Right lobe of liver (tissue), 4 donors: ENCODE measurements at regions not wholly inside any gene's neighbourhood (a gene's known extent, or its start where the extent isn't known, plus 50 kb on each side); places are given as distances from the start of the nearest gene placed in this dataset.

Experiments
- POLR2A ChIP-seq: fragments of 450-650 bp; IDR thresholded peaks from one replicate; pipeline ENCODE4 v1.6.1; 2017; ENCODE audit warnings: antibody characterized with exemption, mild to moderate bottlenecking
- TF ChIP-seq, protein P1 (sequence below), 4 donors: fragments of 200-600 bp in 3 of 4; fragments of 450-650 bp in 1 of 4; IDR thresholded peaks; one replicate each; pipeline versions ENCODE4 v1.5.1 to v1.8.0; 2016 to 2022; ENCODE audit warnings: antibody characterized with exemption in 4 of 4, mild to moderate bottlenecking in 2 of 4
- donor health status: DM: no; HTN: no; CAD: no.
- donor health status: DM: no; HTN: no; CAD: no.
- donor health status: DM: no; HTN: yes; CAD: no.

DNA sequence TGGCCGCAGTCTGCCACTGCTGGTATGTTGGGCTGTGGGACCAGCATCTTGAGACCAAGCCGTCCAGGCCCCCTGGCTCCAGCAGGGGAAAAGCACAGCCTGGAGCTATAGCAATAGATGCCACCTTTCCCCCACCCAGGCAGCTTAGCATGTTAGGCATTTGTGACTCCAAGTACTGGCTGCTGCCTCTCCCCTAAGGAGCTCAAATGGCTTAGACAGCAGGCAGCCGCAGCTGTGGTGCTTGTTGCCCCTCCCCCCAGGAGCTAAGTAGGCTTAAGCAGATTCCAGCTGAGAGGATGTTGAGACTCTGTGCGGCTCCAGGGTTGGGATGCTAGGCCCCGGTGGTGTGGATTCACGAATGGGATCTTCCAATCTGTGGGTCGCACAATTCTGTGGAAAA lies 88.8 kb upstream of the ANKFN1 start:
- TF ChIP-seq, protein P1, sequence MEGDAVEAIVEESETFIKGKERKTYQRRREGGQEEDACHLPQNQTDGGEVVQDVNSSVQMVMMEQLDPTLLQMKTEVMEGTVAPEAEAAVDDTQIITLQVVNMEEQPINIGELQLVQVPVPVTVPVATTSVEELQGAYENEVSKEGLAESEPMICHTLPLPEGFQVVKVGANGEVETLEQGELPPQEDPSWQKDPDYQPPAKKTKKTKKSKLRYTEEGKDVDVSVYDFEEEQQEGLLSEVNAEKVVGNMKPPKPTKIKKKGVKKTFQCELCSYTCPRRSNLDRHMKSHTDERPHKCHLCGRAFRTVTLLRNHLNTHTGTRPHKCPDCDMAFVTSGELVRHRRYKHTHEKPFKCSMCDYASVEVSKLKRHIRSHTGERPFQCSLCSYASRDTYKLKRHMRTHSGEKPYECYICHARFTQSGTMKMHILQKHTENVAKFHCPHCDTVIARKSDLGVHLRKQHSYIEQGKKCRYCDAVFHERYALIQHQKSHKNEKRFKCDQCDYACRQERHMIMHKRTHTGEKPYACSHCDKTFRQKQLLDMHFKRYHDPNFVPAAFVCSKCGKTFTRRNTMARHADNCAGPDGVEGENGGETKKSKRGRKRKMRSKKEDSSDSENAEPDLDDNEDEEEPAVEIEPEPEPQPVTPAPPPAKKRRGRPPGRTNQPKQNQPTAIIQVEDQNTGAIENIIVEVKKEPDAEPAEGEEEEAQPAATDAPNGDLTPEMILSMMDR (IDR thresholded peaks at IDR 0.05): no peak
- no peak for TF ChIP-seq POLR2A
